ENCODE measurements at regions not wholly inside any gene's neighbourhood (a gene's known extent, or its start where the extent isn't known, plus 50 kb on each side); places are given as distances from the start of the nearest gene placed in this dataset.

GRCh38 chr14:66375046-66375964, 110.9 kb upstream of the CCDC196 start:
- H2BK20ac ChIP-seq (ENCODE audit: low read depth, low read length), result no peak overlapping the region
- H2BK15ac ChIP-seq (ENCODE audit: low read depth, low read length), result no peak overlapping the region
- no peak overlapping the region for H4K5ac ChIP-seq (ENCODE audit: low read depth, low read length)
- no peak overlapping the region for H2AK5ac ChIP-seq (ENCODE audit: low read depth, low read length)
- H3K9me1 ChIP-seq (ENCODE audit: insufficient read depth, low read length), result no peaks in the 10 kb centered on the region
- in situ Hi-C loops (cut with MboI; ENCODE audit: low sequenced_read_pairs) (no loop called here), dilution Hi-C loops (cut with HindIII; ENCODE audit: low sequenced_read_pairs, unreplicated experiment) (no loop called here), intact Hi-C loops (cut with micrococcal nuclease) (no loop called here)
- no peaks in the 10 kb centered on the region for H4K20me1 ChIP-seq (ENCODE audit: insufficient read depth, low read length)
- H3K4me3 ChIP-seq (ENCODE audit: insufficient read depth, low read depth, low read length), result no peak overlapping the region
- H3K4me1 ChIP-seq (ENCODE audit: control insufficient read depth, insufficient read depth, low read length), result no peaks in the 10 kb centered on the region
- no peak overlapping the region for H3K14ac ChIP-seq (replicated peaks; ENCODE audit: low read depth, low read length)
- no peak overlapping the region for H3K23ac ChIP-seq (ENCODE audit: low read depth, low read length)
- no peak for TF ChIP-seq CEBPB (IDR thresholded peaks at IDR 0.05; ENCODE audit: low read depth, low read length)
- TF ChIP-seq RFX5 (IDR thresholded peaks at IDR 0.05; ENCODE audit: low read depth, low read length), result no peak
- TF ChIP-seq CHD1 (IDR thresholded peaks at IDR 0.05; ENCODE audit: low read depth, low read length), result no peak
- ChIA-PET CTCF (no interaction called here), POLR2A (ENCODE audit: unreplicated experiment) (no interaction called here)
- no peak overlapping the region for H3K4ac ChIP-seq (ENCODE audit: low read depth, low read length)
- no peak for DNase-seq
- no peak overlapping the region for H4K91ac ChIP-seq (ENCODE audit: insufficient read depth, low read depth, low read length)
- H3K79me1 ChIP-seq (ENCODE audit: low read depth in 1 of 2, low read length in 2 of 2), result no peaks in the 10 kb centered on the region
- H3K4me2 ChIP-seq (ENCODE audit: low read depth, low read length), result no peak overlapping the region
- no peaks in the 10 kb centered on the region for H3K9me3 ChIP-seq (ENCODE audit: control insufficient read depth, insufficient read depth, low read length)
- no peak overlapping the region for H3K27ac ChIP-seq (ENCODE audit: insufficient read depth, low read length)
- H3K27me3 ChIP-seq (ENCODE audit: control insufficient read depth, insufficient read depth, low read length), result no peaks in the 10 kb centered on the region
- no peak overlapping the region for H2AK9ac ChIP-seq (replicated peaks; ENCODE audit: low read depth, low read length, poor library complexity)
- no TSS peak for BruUV-seq (replicated peaks)
- no peak overlapping the region for H2AFZ ChIP-seq (replicated peaks; ENCODE audit: low read length, poor library complexity)
- H3K56ac ChIP-seq (ENCODE audit: extremely low read depth, insufficient read depth, low read length), result no peak overlapping the region
- H3K18ac ChIP-seq (ENCODE audit: low read depth, low read length), result no peak overlapping the region
- H4K8ac ChIP-seq (ENCODE audit: low read depth in 2 of 2, low read length in 2 of 2), result no peak overlapping the region
- no CpG with 5 or more reads among the region's 5 CpGs for WGBS, 2 experiments (ENCODE audit: extremely low coverage in 2 of 2, insufficient read length in 1 of 2)
- H3K9ac ChIP-seq (ENCODE audit: low read depth, low read length), result no peak overlapping the region
- H2BK5ac ChIP-seq (ENCODE audit: low read depth, low read length, poor library complexity, severe bottlenecking), result no peak overlapping the region
- ATAC-seq (ENCODE audit: low read depth), result no peak
- H3K36me3 ChIP-seq (ENCODE audit: control insufficient read depth, insufficient read depth, low read length), result no peaks in the 10 kb centered on the region
- no peak overlapping the region for H2BK120ac ChIP-seq (ENCODE audit: low read depth, low read length)
